ENCODE measurements at regions not wholly inside any gene's neighbourhood (a gene's known extent, or its start where the extent isn't known, plus 50 kb on each side); places are given as distances from the start of the nearest gene placed in this dataset.

- TF ChIP-seq CTCF (IDR thresholded peaks at IDR 0.05; ENCODE audit: poor library complexity, severe bottlenecking) (no peak), EZH2 (IDR thresholded peaks at IDR 0.05; ENCODE audit: borderline replicate concordance, insufficient read depth, low read length, poor library complexity, severe bottlenecking) (no peak), POLR2AphosphoS5 (IDR thresholded peaks at IDR 0.05) (no peak), TAF1 (IDR thresholded peaks at IDR 0.05; ENCODE audit: low read depth) (no peak), REST (IDR thresholded peaks at IDR 0.05; ENCODE audit: borderline replicate concordance) (no peak), EP300 (conservative IDR thresholded peaks at IDR 0.05; ENCODE audit: poor library complexity, severe bottlenecking) (no peak)
These were observed 186.7 kb downstream of the USP46 start for GRCh38 chr4:52472444-52472843.

All from neural cell (in vitro differentiated cells).